SH-SY5Y (cell line): ENCODE measurements at regions not wholly inside any gene's neighbourhood (a gene's known extent, or its start where the extent isn't known, plus 50 kb on each side); places are given as distances from the start of the nearest gene placed in this dataset.

Experiments used
- GATA2 ChIP-seq: IDR thresholded peaks from 2 replicates; pipeline ENCODE4 v1.6.1; 2011; ENCODE audit warnings: mild to moderate bottlenecking, low read depth, low read length
- GATA3 ChIP-seq: IDR thresholded peaks from 2 replicates; pipeline ENCODE4 v1.6.1; 2011; ENCODE audit warnings: low read depth, mild to moderate bottlenecking, low read length, moderate library complexity

GRCh38 chr4:134320048-134320447 lies 118.5 kb upstream of the PABPC4L start:
- TF ChIP-seq GATA2 = no peak
- no peak for TF ChIP-seq GATA3
